ENCODE measurements at regions not wholly inside any gene's neighbourhood (a gene's known extent, or its start where the extent isn't known, plus 50 kb on each side); places are given as distances from the start of the nearest gene placed in this dataset.
"Not testable (repeated sequence)": the region's sequence is repeated elsewhere in the genome, so short reads cannot be mapped to it uniquely, and the experiment has no call there.

DNA sequence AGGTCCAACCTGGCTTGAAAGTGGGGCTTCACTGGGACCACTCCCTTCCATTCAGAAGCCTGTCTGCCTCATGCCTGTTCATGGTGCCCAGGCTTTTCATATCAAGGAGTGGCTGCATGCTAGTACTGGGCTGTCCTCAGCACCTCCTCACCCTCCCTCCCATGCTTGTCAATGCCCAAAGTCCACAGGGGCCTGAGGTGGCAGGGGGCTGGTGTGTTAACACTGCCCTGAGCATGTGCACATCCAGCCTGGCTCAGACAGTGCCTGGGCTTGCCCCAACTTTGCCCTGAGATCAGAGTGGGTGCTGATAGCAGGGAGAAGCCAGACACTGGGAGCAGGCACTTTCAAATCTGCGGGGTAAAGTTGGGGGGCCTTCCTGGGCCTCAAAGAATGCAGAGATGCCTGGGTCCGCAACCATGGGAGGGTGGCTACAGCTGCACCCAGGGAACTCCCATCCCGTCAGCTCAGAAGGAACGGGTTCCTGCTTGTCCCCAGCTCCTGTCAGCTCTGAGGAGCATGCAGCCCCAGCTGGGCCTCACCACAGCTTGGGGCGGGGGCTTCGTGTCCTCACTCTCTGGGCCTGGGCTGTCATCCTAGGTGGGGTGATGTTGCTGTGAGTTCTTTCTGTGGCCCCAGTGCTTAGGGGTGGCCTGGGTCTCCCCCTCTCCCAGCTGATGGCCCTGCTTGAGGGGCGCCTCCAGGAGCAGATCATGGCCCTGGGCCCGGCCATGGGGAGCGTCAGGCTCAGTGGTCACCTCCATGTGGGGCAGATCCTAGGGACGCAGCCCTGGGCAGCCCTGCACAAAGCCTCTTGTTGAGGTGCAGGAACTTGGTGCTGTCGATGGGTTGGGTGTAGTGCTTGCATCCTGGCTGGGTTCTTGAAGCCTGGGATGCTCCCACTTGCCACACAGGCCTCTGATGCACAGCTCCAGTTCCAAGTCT lies 830.6 kb upstream of the SLITRK5 start:
- no peak for DNase-seq (ENCODE audit: low spot score)

DNA sequence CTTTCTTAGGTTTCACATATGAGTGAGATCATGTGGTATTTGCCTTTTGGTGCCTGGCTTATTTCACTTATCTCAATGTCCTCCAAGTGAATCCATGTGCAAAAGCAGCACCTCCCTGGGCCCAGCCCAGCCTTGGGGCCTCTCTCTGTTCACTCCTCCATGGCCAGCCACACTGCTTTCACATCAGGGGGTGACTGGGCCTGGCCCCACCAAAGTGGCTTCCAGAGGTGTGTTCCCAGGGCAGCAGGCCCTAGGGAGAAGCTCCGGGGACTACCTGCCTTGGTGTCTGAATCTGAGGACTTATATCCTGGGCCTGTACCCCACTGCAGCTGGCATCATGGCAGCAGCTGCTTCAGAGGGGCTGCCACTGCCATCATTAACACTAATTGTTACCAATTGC lies 829.9 kb upstream of the SLITRK5 start:
- no peak for DNase-seq (ENCODE audit: low spot score)

DNA sequence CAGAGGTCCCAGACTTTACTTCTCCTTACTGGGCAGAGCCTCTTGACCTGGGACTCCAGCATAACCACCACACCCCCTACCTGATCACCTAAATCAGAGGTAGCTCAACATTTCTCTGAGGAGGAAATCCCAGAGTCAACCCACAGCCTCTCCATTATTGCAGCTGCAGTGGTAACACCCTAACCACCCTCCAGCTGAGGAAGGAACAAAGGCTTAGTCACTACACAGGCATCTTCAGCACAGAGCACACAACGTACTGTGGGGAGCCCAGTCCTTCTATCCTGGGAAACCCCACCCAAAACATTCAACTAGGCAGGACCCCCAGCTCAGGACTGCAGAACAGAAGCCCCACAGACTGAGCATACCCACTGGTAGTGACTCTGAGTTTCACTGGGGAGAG lies 824.7 kb upstream of the SLITRK5 start:
- no peak for DNase-seq (ENCODE audit: low spot score)

DNA sequence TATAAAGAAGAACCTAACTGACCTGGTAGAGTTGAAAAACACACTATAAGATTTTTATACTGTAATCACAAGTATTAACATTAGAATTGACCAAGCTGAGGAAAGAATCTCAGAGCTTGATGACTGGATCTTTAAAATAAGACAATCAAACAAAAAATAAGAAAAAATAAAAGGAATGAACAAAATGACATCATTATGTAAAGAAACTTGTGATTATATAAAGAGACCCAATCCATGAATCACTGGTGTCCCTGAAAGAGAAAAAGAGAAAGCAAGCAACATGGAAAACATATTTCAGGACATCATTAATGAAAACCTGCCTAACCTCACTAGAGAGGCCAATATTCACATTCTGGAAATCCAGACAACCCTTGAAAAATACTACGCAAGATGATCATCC lies 822.5 kb upstream of the SLITRK5 start:
- no peak for DNase-seq (ENCODE audit: low spot score)

DNA sequence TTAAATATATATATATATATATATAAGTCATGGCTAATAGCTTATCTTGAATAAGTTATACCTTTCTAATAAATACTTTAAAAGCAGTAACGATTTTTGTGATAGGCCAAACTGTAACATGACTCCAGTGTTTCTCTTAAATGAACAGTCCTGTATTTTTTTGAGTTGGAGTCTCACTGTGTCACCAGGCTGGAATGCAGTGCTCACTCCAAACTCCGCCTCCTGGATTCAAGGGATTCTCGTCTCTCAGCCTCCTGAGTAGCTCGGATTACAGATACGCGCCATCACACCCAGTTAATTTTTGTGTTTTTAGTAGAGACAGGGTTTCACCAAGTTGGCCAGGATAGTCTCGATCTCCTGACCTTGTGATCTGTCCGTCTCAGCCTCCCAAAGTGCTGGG lies 814.2 kb upstream of the SLITRK5 start:
- DNase-seq (ENCODE audit: low spot score): no peak

DNA sequence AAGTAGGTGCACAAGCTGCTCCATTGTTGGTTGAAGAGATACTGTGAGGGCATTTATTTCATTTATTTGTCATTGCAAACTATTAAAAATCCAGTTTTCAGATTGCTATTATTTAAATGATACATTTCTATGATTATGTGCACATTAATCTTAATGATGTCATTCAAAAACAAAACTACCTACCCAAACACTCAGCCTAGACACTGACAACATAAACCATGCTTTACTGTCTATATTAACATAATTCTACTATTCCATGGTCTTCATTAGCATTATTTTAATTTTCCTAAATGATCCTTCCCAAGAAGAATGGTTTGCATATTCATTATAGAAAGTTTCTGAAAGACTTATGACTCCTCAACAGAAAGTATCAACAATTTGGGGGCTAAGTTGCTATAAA lies 813.0 kb upstream of the SLITRK5 start:
- no peak for DNase-seq (ENCODE audit: low spot score)

DNA sequence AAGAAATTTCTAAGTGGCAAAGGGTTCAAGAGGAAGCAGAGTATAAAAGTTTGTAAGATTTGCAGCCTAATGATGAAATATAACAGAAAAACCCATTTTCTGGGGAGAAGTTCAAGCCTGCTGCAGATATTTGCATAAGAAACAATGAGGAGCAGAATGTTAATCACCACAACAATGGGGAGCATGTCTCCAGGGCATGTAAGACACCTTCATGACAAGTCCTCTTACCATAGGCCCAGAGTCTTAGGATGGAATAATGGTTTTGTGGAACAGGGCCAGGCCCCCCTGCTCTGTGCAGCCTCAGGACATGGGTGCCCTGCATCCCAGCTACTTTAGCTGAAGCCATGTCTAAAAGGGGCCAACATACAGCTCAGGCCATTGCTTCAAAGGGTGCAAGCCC lies 809.0 kb upstream of the SLITRK5 start:
- DNase-seq (ENCODE audit: low spot score): no peak

DNA sequence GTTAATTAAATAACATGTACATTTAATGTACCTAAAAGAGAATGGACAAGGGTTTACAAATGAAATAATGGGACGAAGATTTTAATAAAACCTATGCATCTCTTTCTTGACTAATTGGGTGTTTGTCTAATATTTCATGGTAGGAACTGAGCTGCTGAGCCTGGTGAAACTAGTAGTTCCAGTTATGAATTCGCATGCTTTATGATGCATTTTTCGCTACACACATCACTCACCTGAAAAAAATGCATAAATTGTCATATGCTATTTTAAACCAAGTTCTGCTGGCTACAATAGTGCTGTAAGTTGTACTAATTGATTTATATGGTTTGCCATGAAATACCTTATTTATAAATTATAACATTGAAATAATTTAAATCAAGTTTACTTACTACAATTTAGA lies 806.8 kb upstream of the SLITRK5 start:
- no peak for DNase-seq (ENCODE audit: low spot score)

DNA sequence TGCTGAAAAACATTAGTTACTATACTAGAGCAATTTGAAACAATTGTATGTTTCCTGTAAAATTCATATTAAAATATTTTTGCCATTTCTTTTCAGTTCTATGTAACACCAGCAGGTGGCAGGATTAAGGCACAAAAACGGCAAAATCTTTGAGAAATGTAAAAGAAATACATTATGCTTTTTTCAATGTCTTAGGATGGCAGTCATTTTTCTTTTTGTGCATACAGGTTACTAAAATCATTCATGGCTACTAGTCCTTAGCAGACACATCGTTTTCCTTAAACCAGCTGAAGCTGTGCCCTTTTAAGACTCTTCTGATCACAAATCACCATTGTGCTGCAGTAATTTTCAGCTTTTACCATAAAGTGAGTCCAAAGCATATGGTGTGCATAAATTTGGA lies 800.7 kb upstream of the SLITRK5 start:
- DNase-seq (ENCODE audit: low spot score): no peak

DNA sequence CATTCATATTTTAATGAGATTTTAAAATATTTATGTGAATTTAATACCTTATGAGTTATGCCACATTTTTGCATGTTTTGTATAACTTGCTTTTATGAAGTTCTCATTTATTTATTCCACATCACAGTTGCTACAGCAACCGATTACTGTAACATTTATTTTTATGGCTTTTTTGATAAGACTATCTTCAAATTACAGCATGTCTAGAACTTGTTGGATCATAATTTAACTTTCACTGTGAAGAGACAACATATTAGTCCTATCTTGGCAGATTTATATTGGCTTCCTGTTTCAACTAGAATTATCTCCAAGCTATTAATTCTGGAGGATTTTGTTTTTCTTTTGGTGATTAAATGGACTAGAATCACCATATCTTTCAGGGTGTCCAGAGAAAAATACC lies 793.7 kb upstream of the SLITRK5 start:
- DNase-seq (ENCODE audit: low spot score): no peak

DNA sequence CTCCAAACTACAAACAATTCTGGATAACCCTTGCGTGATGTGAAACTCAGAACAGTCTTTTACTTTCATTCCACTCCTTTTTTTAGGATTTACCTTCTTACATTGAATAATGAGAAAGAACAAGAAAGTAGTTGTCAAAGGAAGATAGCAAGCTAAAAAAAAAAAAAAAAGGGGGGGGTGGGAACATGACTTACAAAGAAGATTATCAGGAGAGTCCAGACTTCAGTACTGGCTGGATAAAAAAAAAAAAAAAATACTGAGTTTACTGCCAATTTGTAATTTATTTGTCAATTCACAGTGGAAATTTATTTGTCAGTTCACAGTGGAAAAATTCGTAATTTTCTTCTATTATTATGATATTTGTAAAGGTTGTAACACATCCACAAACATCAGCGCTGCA lies 792.4 kb upstream of the SLITRK5 start:
- DNase-seq (ENCODE audit: low spot score): no peak

DNA sequence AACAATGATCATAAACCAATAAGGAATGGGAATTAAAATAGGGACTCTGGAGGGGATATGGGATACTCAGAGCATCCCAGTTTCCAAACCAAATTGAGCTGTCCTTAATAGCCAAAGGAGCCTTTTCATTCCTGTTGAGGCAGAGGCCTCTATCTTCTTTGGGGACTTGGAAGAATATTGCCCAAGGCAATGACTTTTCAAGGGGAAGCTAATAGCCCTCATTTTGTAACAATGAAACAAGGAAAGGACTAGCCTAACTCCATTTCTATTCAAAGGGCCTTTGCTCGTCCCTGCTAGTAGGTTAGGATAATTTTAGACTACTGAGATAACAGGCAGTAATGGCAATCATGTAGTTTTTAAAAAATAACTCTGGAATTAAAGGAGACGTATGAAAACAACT lies 789.8 kb upstream of the SLITRK5 start:
- no peak for DNase-seq (ENCODE audit: low spot score)

DNA sequence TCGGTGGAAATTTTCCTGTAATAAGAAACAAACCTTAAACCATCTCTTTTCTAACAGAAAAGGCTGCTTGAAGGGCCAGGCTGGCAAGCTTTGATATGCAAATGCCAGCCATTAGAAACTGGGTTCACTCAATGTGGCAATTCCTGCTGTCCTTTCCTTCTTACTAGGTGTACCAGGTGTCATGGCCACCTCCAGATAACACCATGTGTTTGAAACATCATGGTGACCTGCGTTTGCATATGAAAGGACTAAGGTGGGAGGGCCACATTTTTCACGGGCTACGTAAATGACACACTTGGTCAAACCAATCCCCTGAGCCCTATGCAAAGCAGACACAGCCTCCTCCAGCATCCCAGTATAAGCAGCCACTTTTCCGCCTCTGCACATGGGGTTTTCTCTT lies 789.1 kb upstream of the SLITRK5 start:
- no peak for DNase-seq (ENCODE audit: low spot score)

DNA sequence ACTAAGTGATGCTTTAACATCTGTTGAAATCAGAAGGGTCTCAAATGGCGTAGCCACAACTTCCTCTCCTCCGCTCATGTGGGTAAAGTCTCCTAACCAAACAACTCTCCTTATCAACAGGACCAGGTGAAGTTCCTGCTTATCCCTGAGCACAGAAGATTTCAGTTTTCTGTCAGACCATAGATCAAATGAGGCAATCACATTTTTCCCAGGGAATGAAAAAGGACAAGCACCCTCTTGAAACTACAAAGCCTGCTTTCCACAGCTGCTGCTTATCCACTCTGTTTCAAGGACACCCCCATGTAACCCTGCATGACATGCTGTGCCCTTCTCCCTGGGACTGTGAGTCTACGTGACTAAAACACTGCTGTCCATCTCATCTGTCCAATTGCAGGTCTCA lies 788.3 kb upstream of the SLITRK5 start:
- no peak for DNase-seq (ENCODE audit: low spot score)

DNA sequence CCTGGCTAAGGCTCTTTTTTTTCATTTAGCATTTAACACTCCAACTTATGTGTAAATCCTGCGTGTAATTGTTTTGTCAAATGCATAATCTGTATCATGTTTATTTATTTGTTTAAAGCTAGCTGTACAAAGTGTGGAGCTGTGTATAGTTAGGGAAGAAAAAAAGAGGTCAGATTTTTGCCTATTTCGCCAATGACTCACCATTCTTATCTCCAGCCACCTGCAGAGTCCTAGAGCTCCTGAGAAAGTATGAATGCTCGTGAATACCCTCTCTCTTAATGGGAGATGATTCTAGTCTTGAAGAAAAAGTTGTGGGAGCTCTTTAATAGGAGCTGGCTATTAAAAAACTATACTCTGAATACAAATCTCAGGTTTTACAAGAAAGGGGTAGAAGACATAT lies 778.8 kb upstream of the SLITRK5 start:
- no peak for DNase-seq (ENCODE audit: low spot score)

DNA sequence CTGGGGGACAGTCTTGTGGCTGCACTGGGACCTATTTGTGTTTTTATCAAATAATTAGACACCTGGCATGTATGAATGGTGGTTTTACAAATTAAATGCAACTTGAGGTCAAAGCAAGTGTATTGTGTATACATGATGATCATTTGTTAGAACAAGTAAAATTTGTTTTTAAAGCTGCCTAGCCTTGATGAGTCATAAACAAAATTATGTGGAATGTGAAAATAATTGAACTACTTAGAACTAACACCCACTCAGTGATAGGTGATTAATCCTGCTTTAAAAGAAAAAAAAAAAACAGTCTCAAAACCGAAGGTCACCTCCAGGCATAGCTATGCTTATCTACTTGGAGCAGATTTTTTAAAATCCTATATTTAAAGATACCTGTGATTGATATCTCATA lies 770.3 kb upstream of the SLITRK5 start:
- DNase-seq (ENCODE audit: low spot score): no peak

DNA sequence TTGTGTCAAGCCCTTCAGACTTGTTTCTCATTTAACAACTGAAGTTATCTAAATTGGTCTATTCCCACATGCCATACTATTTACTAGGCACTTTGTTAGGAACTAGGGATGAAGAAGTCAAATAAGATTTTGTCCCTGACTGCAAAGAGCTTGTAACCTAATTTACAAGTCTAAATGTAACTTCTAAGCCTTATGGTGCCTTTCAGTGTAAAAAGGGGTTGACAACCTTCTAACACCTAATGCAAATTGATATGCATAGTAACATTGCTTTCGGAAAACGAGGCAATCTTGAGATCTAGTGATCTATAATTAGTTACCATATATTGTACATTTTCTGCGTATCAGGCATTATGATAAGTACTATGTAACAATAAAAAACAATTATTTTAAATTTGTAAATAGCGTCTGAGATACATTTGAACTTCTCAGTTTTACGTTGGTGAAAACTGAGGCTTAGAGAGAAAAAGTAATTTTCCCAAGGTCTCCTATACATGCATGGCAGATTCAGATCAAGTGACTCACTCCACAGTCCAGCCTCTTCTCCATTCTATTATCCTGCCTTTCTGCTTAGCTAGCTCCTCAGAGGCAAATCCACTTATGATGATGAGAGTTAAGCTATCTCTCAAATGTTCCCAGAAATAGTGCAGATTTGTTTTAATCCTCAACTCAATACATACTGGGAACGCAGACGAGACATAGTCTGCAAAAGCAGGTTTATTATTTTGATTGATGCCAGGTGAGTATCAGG lies 764.9 kb upstream of the SLITRK5 start:
- no peak for DNase-seq (ENCODE audit: low spot score)

DNA sequence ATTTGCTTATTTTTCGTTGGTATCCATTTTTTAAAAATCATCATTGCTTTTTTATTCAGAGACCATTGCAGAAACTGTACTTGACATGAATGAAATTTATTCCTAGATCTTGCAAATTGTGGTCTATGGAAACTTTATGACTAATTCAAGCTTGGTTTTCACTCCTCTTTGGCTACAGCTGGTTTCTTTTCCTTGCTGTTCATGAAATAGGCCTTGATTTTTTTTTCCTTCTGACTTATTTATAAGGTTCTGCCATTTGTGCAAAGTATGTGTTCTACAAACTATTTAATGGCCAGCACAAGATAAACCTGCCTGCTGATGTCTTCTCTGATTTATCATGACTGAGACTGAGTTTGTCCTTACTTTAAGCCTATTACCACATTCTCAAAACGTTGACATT lies 764.0 kb upstream of the SLITRK5 start:
- no peak for DNase-seq (ENCODE audit: low spot score)

DNA sequence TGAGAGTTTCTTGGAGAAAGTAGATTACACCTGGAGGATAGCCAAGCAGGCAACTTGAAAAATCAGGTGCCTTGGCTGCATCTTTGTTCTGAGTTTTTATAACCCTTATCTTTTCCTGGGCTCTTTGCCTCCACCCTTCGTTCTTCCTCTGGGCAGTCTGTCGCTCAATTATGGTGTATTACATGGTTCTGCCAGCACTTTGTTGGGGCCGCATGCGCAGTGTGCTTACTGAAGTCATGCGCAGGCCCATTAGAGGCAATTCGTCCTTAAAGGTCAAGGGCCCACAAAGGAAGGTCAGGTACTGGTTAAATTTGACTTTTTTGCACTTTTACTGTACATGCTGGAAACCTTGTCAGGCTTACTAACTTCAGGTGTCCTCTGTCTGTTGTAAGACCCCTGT lies 761.9 kb upstream of the SLITRK5 start:
- DNase-seq (ENCODE audit: low spot score): no peak

DNA sequence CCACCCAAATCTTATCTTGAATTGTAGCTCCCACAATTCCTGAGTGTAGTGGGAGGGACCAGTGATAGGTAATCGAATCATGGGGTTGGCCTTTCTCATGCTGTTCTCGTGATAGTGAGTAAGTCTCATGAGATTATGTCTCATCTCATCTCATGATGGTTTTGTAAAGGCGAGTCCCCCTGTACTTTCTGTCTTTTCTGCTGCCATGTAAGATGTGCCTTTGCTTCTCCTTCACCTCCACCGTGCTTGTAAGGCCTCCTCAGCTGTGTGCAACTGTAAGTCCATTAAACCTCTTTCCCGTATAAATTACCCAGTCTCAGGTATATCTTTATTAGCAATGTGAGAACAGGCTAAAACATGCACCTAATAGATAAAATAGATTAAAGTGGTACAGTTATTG lies 756.4 kb upstream of the SLITRK5 start:
- no peak for DNase-seq (ENCODE audit: low spot score)

DNA sequence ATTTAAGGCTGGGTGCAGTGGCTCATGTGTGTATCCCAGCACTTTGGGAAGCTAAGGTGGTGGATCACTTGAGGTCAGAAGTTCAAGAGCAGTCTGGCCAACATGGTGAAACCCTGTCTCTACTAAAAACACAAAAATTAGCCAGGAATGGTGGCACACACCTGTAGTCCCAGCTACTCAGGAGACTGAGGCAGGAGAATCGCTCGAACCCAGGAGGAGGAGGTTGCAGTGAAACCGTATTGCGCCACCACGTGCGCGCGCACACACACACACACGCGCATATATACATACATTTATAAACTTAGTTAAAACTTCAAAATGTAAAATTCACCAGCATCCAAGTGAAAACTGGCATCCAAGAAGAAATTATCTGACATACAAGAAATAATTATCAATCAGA lies 753.7 kb upstream of the SLITRK5 start:
- DNase-seq (ENCODE audit: low spot score): not testable (repeated sequence)

DNA sequence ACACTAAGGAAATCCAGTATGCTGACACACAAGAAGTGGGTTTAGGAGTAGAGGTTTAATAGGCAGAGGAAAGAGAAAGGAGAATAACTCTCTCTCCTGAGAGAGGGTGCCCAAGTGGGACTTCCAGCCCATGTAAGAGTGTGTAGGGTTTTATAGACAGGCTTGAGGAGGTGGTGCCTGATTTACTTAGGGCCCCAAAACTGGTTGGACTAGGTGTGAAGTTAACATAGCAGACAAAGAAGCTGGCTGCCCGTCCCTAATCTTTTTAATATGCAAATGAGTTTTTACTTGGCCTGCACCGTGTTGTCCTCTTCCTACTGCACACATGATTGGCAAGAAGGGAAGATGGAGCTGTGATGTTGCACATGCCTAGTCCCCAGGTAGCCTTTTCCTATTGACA lies 752.5 kb upstream of the SLITRK5 start:
- DNase-seq (ENCODE audit: low spot score): no peak

DNA sequence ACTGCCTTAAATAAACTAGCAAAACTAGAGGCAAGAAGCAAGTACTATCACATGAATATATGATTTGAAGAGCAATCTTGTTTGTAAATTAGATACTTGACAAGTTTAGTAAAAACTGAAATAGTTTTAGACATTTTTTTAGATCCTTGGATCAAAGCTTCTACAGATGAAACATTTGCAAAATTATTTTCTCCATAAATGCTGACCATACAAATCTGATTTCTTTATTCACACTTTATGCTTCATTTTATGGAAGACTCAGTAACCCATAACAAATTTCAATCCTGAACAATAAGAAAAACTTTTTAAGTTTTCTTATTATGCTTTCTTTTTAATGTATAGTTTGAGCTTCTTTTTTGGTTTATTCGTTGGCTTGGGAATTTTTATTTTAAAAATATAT lies 750.2 kb upstream of the SLITRK5 start:
- no peak for DNase-seq (ENCODE audit: low spot score)
